ENCODE measurements at regions not wholly inside any gene's neighbourhood (a gene's known extent, or its start where the extent isn't known, plus 50 kb on each side); places are given as distances from the start of the nearest gene placed in this dataset.

- TF ChIP-seq ATF2 (CRISPR knock-in tag; IDR thresholded peaks at IDR 0.05) (no peak), ZNF175 (CRISPR knock-in tag; IDR thresholded peaks at IDR 0.05; ENCODE audit: low read depth) (no peak), CHD1 (IDR thresholded peaks at IDR 0.05; ENCODE audit: low read length) (no peak), TCF3 (CRISPR knock-in tag; IDR thresholded peaks at IDR 0.05) (no peak), ZNF395 (CRISPR knock-in tag; IDR thresholded peaks at IDR 0.05) (no peak), BCLAF1 (IDR thresholded peaks at IDR 0.05; ENCODE audit: borderline replicate concordance in 1 of 2, control insufficient read depth in 1 of 2, low read depth in 2 of 2, low read length in 1 of 2) (no peak)
Observed at GRCh38 chr3:25259871-25260270, 168.2 kb upstream of the RARB start (continued).

All from K562 (cell line).